NCI-H146 (cell line): ENCODE measurements at regions not wholly inside any gene's neighbourhood (a gene's known extent, or its start where the extent isn't known, plus 50 kb on each side); places are given as distances from the start of the nearest gene placed in this dataset.

Source experiments
- DNase-seq: peaks from one replicate; lab custom pipeline; 2025; lab: John Stamatoyannopoulos, UW

DNA sequence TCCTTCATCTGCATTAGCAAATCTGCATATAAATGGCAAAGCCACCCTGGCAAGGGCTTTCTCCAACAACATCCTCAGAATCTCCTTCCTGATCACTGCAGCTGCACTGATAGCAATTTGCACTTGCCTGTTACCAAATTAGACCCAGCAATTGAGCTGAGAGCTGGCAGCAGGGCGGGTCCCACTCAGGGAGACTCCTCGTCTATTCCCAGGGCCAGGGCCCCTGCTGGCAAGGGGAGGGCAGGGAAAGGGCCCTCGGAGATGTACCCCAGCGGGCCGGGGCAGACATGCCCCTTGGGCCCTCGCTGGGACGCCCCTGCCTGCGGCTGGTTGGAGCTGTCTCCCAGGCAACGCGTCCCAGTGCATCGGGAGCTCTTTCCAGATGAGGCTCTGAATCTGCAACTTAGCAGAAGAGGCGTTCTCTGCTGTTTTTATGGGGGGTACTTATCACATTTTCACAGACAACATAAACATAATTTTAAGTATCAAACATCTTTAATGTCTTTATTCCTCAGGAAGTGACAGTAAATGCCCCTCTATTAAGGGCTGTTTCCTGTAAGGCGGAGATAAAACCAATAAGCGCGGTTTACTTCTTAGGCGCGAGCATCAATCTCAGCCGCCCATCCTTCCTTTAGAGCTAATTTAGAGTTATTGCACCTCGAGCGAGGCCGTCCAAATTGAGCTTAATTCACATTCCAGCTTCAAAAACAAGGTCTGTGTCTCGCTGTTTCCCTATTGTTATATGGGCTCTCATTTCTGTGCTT lies 249.0 kb upstream of the PPP2R2D start:
- DNase-seq: no peak

DNA sequence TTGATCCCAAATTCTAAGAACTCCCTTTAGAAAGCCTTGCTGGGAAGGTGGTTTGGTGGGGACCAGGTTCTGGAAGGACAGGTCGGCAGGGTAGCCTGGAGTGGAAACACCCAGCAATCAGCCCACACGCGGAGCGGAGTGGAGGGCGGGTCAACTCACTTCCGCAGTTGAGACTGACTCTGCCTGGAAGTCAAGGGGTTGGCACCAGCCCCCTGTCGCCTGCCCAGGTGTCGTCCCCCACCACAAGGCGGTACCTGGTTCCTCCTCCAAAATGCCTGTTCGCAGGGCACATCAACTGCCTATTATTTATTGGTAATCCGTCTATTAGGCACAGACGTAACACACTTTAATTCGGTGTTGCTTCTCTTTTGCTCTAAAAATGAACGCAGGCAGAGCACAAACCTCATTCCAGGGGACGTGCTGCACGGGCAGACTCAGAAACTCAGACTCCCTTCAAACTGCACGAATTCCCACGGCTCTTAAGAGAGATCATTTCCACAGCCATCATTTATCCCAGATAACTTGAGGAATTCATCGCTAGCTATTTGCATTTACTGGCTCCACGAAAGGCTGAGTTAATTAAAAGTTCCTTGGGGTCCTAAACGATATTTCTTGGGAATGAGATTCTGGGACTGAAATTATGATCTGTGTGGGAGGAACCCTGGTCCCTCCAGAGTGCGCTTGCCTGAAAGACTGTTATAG lies 248.2 kb upstream of the PPP2R2D start:
- DNase-seq: no peak

DNA sequence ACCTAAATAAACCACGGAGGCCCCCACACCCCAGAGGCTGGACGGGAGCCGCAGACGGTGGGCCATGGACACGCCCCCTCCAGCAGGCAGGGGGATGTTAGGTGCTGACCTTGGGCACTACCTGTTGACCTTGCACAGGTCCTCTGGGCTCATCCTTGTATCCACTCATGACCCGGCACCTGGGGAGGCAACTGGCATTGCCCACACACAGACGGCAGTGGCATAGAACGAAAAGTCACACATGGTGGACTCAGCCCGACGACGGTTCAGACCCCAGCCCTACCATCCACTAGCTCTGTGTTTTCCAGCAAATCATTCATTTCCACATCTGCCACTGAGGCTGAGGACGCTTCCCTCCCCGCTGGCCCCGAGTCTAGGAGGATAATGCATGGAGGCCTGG lies 247.7 kb upstream of the PPP2R2D start:
- no peak for DNase-seq

DNA sequence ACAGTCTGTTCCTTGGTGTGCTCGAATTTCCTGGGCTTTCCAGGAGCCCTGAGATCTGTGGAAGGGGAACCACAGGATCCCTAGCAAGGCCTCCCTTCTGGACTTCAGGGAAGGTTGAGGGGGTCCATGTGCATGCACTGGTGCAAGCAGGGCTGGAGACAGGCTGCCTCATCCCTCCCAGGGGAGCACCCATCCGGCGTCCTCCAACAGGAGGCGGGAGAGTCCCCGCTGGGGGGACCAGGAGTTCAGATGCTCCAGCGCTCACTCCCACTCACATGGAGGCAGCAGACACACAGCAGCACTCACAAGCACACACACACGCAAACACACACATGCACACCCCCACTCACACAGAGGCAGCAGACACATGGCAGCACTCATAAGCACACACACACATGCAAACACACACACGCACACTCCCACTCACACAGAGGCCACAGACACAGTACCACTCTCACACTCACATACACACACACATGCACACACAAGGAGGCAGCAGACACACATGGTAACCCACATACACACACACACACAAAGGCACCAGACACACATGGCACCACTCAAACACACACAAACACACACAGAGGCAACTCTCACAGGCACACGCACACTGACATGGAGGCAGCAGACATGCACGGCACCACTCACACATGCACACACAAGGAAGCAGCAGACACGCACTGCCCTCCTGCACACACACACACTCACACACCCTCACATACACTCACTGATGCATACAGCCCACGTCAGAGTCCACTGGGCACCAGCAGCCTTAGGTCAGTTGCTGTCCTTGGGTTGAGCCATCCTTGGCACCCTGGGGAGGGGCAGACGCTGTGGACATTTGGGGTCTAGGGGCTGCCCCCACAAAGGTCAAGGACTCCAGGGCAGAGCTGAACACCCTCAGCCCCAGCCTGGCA lies 247.0 kb upstream of the PPP2R2D start:
- no peak for DNase-seq

DNA sequence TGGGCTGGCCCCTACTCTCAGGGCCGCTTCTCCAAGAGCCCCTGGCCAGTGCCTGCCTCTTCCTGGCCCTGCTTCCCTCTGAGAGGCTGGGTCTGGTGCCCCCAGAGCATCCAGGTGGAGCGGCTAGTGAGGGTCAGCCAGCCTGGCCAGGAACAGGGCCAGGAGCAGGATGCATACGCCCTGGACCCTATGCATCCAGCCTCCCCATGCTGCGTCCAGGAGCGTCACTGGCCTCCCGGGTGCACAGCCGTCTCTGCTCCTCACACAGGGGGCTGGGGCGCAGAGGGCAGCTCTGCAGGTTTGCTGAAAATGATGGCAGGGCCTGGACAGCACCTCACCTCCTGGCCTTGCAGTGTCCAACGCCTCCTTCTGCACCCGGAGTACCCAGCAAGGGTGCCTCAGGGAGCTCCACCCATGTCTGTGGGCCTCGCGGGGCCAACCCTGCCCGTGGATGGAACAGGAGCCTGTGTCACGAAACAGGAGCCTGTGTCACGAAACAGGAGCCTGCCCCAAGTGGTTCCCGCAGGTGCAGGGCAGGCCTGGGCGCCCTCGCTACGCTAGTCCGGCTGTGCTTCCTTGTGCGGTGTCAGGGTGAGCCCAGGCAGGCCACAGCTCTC lies 246.2 kb upstream of the PPP2R2D start:
- no peak for DNase-seq

DNA sequence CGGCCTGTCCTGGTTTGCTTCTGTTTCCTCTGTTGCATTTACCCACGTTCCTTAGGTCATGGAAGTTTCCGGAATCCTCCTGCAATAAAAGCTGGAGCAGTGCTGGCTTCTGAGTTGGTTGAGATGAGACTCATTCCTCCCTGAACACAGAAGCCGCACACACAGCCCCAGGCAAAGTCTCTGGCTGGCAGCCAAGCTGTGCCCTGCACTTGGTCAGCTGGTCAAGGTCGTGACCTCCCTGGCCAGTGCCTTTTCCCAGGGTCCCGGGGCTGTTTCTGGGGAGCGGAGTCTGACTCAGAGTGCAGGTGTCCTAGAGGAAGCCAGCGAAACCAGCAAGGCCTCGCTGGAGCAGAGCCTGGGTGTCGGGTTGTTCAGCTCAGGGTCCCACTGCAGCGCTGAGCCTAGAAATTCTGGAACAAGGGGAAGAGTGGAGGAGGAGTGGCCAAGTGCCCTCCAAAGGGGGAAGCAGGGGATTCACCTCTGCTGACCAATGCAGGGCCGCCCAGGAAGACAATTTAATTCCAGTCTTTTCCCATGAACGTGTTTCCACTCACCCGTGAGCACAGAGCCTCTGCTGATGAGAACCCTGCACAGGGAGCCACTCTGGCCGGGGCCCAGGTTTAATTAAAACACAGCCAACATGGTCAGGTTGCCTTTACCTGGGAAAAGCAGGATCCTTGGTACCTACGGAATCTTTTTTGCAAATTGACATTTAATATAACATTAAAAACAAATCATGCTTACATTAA lies 245.5 kb upstream of the PPP2R2D start:
- DNase-seq: no peak

DNA sequence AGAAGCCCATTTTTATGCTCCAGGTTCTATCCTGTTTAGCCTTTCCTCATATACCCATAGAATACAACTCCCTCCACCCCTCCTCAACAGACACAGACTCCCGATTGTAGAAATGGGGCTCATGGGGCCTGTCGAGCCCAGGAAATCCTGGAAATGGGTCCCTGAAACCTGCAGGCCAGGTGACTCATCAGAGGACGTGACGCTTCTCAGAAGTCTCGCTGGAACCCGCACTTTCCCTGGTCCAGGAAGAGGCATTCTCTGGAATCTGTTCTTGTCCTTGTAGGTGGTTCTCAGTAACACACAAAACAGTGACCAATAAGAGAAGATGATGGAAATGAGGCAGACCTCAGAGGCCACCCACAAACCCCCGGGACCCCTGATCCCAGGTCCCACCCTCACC lies 244.8 kb upstream of the PPP2R2D start:
- no peak for DNase-seq

DNA sequence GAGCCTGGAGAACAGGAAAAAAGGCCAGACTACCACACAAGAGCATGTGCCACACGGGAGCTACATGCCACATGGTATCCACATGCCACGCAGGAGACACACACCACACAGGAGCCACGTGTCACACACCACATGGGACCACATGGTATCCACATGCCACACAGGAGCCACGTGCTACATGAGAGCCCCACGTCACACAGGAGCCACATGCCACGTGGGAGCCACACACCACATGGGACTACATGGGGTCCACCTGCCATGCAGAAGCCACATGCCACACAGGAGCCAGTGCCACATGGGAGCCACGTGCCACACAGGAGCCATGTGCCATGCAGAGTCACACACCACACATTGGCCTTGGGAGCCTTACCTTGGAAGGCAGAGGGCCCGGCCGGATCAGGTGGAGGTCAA lies 244.4 kb upstream of the PPP2R2D start:
- no peak for DNase-seq

DNA sequence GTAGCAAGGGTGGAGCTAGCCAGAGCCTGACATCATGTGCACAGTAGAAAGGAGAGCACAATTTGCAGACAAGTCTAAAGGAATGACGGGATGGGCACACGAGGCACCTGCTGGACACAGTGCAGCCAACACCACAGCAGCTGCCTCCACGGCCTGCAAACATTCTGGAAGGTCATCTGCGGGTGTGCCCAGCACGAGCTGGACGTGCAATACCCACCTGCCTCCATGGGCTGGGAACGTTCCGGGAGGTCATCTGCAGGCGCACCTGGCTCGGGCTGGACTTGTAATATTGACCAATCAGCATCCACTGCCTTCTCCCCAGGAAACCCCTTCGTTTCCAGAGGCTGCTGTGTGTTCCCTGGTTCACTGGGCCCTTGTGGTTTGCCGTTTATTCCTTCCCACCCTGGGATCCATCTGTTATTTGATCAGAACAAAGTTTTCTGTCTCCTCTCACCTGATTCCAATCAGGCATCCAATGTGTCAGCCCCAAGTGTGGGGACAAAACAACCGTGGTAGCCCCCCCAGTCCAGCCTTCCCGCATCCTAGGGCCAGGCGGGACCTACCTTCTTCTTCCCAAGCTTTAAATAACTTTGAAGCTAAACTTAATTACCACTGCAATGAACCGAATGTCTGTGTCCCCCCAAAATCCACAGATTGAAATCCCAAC lies 243.4 kb upstream of the PPP2R2D start:
- DNase-seq: no peak

DNA sequence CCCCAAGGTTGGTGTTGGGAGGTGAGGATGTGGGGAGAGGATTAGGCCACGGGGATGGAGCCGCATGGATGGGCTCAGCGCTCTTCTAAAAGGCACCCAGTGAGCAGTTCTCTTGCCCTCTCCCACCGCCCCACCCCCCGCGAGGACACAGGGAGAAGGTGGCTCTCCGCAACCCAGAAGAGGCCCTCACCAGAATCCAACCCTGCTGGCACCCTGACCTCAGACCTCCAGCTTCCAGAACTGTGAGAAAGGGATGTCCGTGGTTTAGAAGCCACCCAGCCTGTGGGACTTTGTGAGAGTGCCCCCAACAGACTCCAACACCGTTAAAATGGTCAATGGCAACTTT lies 242.8 kb upstream of the PPP2R2D start:
- DNase-seq: no peak

DNA sequence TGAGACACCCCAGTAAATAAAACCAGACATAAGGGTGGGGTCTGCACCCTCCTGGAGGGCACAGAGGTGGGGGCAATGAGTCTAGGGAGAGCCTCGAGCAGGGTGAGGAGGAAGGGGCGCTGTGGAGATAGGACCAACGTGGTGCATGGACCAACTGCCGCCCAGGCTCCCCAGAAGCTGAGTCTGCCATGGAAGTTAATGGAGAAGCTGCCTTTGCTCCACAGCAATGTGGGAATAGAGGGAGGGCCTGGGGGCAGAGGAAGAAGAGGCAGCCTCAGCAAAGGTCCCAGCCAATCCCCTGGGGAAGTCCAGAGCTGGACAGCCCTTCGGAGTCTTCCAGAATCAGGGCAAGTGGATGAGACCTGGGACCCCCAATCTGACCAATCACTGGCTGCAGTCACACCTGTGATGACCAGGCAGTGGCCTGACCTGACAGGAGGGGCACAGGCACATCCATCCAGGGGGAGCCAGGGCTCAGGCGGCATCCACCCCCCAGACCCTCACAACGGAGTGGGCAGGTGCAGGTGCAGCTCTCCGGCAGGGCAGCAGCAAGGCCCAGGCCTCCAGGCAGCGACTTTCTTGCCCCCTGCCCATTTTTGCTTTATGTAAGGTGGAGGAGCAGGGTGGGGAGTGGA lies 242.2 kb upstream of the PPP2R2D start:
- DNase-seq: no peak

DNA sequence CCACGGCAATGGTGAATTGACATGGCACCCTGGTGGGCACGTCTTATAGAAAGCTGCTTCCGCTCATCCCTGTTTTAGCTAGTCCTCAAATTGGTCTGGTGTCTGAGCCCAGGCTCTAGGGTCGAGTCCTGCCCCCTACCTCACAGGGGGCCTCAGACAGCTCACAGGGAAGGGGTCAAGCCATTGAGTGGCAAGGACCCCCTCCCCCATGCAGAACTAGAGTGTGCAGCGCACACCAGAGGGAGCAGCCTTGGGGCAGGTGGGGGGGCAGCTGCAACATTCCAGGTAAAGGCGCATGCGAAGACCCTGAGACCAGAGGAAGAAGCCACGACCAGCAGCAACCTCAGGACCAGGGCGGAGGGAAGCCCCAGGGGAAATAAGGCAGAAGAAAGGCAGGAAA lies 240.4 kb upstream of the PPP2R2D start:
- DNase-seq: no peak

DNA sequence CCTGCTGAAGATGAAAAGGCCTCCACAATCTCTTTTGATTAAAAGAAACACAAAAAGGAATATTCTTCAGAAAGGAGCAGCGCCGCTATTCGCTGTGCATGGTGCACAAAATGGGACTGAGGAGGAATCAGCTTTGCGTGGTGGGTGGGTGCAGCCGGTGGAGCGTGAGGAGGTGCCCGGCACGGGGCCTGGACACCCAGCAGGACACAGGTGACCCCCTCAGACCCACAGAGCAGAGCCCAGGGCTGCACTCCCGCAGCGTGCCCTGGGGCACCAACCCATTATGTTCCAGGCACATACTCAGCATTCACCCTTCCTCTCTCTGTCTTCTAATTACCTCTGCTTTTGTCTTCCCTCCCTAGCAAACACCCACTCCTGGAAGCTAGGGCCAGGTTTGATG lies 238.0 kb upstream of the PPP2R2D start:
- DNase-seq: no peak

DNA sequence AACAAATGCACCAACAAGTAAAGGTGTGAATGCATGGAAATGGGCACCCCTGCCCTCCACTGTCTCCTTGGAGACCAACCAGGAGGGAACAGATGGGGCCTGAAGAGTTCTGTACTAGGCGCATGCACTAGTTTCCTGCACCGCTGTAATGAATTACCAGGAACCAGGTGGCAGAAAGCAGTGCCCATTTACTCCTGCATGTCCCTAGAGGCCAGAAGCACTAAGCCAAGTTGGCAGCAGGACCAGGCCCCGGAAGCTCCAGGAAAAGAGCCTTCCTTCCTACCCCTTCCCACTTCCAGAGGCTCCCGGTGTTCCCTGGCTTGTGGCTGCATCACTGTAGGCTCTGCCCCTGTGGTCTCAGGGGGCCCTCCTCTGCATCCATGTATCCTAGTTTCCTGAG lies 237.5 kb upstream of the PPP2R2D start:
- DNase-seq: no peak

DNA sequence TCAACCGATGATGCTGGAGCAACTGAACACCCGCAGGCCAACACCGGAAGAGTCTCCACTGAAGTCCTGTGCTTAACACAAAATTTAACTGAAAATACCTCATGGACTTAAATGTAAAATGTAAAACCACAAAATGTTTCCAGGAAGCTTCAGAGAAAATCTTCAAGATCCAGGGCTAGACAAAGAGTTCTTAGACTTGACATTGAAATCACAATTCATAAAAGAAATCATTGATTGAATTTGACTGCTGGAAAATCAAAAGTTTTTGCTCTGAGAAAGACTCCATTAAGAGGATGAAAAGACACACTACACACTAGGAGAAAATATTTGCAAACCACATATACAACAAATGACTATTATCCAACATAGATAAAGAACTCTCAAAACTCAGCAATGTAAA lies 234.7 kb upstream of the PPP2R2D start:
- DNase-seq: no peak

DNA sequence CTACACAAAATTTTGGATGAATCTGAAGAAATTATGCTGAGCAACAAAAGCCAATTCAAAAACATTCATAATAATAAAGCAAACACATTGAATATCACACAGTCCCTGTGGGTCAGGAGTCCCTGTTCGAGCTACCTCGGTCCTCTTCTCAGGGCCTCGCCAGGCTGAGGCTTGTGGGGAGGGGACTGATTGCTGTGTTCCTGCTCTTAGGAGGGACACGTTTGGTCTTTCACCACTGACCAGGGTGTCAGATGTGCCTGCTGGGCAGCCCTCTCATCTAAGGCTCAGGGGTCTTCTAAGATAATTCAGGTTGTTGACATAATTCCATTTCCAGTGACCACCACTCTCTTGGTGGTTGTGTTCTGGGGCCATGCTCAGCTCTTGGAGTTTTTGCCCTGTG lies 233.8 kb upstream of the PPP2R2D start:
- no peak for DNase-seq

DNA sequence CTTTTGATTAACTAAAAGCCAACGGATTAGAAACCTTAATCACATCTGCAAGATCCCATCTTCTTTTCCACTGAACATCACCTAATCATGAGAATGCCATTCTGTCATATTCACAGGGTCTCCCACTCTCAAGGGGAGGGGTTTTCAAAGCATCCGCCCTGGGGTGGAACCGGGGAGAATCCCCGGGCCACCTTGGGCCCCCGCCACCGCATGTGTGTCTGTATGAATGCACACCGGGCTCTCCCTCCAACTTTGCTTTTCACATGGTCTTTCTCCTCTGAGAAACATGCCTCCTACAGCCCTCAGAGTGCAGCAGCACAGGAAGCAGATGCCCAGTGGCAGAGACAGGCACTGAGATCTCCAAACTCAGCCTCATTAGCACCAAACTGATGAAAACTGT lies 233.2 kb upstream of the PPP2R2D start:
- DNase-seq: no peak

DNA sequence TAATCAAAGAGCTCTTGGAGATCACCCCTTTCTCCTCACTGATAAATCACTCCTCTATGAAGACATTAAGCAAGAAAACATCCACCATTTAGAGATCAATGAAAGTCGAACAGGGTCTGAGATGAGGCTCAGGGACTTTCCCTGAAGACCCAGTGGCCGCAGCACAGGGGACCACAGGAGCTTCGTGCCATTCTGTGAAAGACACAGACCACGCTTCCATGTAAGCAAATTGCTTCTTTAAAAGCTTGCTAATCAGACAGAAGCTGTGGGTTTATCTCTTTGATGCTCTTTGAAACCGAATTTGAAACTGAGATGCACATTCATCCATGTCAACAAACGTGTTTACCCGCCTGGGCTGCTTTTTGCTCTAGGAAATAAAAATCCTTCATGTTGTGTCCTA lies 231.9 kb upstream of the PPP2R2D start:
- no peak for DNase-seq

DNA sequence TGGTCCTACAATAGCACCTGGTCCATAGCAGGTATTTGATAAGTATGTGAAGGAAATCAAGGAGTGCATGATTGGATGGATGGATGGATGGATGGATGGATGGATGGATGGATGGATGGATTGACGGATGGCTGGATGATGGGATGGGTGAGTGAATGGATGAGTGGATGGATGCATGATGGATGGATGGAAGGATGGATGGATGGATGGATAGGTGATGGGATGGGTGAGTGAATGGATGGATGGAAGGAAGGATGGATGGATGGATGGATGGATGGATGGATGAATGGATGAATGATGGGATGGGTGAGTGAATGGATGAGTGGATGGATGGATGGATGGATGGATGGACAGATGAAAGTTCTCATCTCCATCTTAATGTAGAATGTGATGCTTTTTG lies 231.0 kb upstream of the PPP2R2D start:
- no peak for DNase-seq

DNA sequence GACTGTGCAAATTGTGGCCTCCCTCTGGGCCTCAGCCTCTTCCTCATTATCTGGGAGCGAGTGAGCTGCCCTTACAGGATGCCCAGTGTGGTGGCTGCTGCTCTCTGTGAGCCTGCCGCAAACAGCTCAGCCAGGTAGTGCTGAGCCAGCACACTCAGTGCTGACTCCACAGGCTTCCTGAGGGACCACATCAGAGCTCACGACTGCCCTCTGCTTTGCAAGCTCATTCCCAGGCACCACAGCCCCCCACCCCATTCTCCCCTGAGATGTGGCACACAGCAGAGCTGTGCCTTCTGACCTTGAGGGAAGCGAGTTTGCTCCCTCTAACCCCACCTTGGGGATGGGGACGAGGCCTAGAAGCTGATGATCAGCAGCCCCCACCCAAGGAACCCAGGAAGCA lies 230.5 kb upstream of the PPP2R2D start:
- DNase-seq: no peak

DNA sequence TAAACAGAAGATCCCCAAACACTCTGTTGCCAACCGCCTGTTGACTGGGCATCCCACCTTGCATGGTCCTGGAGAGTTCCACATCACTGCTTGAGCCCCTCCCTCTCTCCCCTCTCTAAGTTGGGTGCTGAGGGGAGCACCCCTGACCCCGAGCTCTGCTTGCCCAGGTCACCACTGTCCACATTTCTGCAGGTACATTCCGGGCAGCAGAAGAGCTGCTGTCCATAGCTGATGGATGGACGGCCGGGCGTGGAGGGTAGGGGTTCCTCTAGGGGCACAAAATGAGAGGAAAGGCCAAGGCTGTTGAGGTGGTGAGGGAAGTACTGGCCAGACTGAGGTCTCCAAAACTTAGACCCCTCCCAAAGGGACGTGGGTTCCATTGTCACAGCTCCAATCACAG lies 227.4 kb upstream of the PPP2R2D start:
- DNase-seq: no peak
